ENCODE measurements at regions not wholly inside any gene's neighbourhood (a gene's known extent, or its start where the extent isn't known, plus 50 kb on each side); places are given as distances from the start of the nearest gene placed in this dataset.

GRCh38 chr9:2317591-2317990 lies 302.4 kb downstream of the SMARCA2 start:
- H3K4me1 ChIP-seq (ENCODE audit: insufficient read depth) = no peaks in the 10 kb centered on the region
- no peak overlapping the region for H3K27ac Mint-ChIP-seq
- peaks cover 42% of the 10 kb centered on the region for H3K36me3 Mint-ChIP-seq (ENCODE audit: low read depth)
- no peaks in the 10 kb centered on the region for H3K4me1 Mint-ChIP-seq
- no peak overlapping the region; the same call in 1 of the 2 replicates for H2AFZ ChIP-seq
- no peak overlapping the region for H3K4me3 Mint-ChIP-seq
- H3K4me2 ChIP-seq = no peak overlapping the region
- no peaks in the 10 kb centered on the region for H3K79me2 ChIP-seq (replicated peaks; ENCODE audit: insufficient read depth)
- ATAC-seq (no peak), DNase-seq (ENCODE audit: low spot score) (no peak)
- no peak for TF ChIP-seq JUNB (IDR thresholded peaks at IDR 0.05; ENCODE audit: unreplicated experiment)
- TF ChIP-seq ZNF114 (CRISPR knock-in tag; IDR thresholded peaks at IDR 0.05) = no peak
- no peak for TF ChIP-seq REST (IDR thresholded peaks at IDR 0.05; ENCODE audit: unreplicated experiment)
- TF ChIP-seq ETS1 (IDR thresholded peaks at IDR 0.05) = no peak
- no peak for TF ChIP-seq CTCF (conservative IDR thresholded peaks at IDR 0.05; ENCODE audit: low read depth in 2 of 2)
- no peak for TF ChIP-seq NANOG (IDR thresholded peaks at IDR 0.05; ENCODE audit: borderline replicate concordance)
- TF ChIP-seq ZNF462 (CRISPR knock-in tag; IDR thresholded peaks at IDR 0.05) = no peak
- no peak for TF ChIP-seq STAT1 (IDR thresholded peaks at IDR 0.05; ENCODE audit: unreplicated experiment)
- no peak for TF ChIP-seq EZH2phosphoT487 (IDR thresholded peaks at IDR 0.05; ENCODE audit: unreplicated experiment)
- no peak for TF ChIP-seq CREB1 (CRISPR knock-in tag; IDR thresholded peaks at IDR 0.05; ENCODE audit: low read depth)
- no peak for TF ChIP-seq EZH2 (IDR thresholded peaks at IDR 0.05; ENCODE audit: low read depth, unreplicated experiment)
- no peak for TF ChIP-seq POLR2AphosphoS5 (IDR thresholded peaks at IDR 0.05; ENCODE audit: low read depth)
- H3K9me3 Mint-ChIP-seq = peaks cover 50% of the 10 kb centered on the region
- H3F3A ChIP-seq (replicated peaks; ENCODE audit: low read depth) = no peaks in the 10 kb centered on the region
- no peak overlapping the region for H3K27ac ChIP-seq (ENCODE audit: low read depth)
- no peak overlapping the region for H3K4me3 ChIP-seq
- peaks cover 16% of the 10 kb centered on the region for H3K36me3 ChIP-seq (ENCODE audit: insufficient read depth)
- peaks cover 5% of the 10 kb centered on the region; the same call in 1 of the 2 replicates for H3K9me2 ChIP-seq (ENCODE audit: insufficient read depth)
- H3K27me3 Mint-ChIP-seq (ENCODE audit: insufficient read depth, low read depth, poor library complexity) = peaks cover 2% of the 10 kb centered on the region
- H3K27me3 ChIP-seq (ENCODE audit: insufficient read depth) = no peaks in the 10 kb centered on the region
- H4K20me1 ChIP-seq (replicated peaks; ENCODE audit: insufficient read depth) = no peaks in the 10 kb centered on the region
